ENCODE measurements at regions not wholly inside any gene's neighbourhood (a gene's known extent, or its start where the extent isn't known, plus 50 kb on each side); places are given as distances from the start of the nearest gene placed in this dataset.

GRCh38 chr1:233520261-233521191 lies 93.4 kb upstream of the KCNK1 start:
- FAIRE-seq (no peak), DNase-seq (ENCODE audit: insufficient read length, low spot score) (no peak)
- no peak for TF ChIP-seq CTCF (IDR thresholded peaks at IDR 0.05; ENCODE audit: insufficient read depth, missing control alignments)

DNA sequence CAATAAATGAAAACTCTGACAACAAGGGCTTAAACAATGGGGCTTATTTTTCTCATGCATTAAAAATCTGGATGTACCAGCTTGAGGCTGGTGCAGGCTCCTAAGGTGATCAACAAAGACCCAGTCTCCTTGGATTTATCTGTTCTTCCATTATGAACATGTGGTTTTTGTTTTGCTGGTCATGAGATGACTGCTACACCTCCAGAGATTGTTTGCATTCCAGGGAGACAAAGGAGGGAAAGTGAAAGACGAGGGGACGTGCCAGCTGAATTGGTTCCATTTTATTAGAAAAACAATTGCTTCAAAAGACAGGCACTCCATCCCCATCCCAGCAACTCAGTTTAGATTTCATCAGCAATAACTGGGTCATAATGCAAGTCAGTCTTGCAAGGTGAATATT lies 90.9 kb upstream of the KCNK1 start:
- no peak for DNase-seq (ENCODE audit: insufficient read length, low spot score)
- FAIRE-seq: no peak
- no peak for TF ChIP-seq CTCF (IDR thresholded peaks at IDR 0.05; ENCODE audit: insufficient read depth, missing control alignments)

DNA sequence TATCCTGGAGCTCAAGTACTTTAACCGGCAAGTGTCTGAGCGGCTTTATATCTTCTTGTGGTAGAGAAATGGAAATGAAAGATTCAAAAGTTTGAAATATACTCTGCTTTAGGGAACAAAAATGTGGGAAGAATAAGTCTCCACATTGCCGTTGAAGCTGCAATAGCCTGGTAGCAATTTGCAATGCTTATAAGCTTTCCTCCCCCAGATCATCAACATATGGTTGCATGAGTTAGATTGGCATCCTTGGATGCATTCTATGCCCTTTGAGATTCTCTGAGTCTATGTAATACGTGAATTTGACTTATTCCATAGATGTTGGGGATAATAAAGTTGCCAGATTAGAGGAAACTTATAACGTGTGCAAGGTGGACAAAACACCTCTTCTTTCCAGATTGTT lies 86.1 kb upstream of the KCNK1 start:
- FAIRE-seq (no peak), DNase-seq (ENCODE audit: insufficient read length, low spot score) (no peak)
- no peak for TF ChIP-seq CTCF (IDR thresholded peaks at IDR 0.05; ENCODE audit: insufficient read depth, missing control alignments)

GRCh38 chr1:233530665-233531386 lies 83.1 kb upstream of the KCNK1 start:
- TF ChIP-seq CTCF (IDR thresholded peaks at IDR 0.05; ENCODE audit: insufficient read depth, missing control alignments): no peak
- no peak for DNase-seq (ENCODE audit: insufficient read length, low spot score)
- FAIRE-seq: no peak

- DNase-seq (ENCODE audit: insufficient read length, low spot score): no peak
- no peak for TF ChIP-seq CTCF (IDR thresholded peaks at IDR 0.05; ENCODE audit: insufficient read depth, missing control alignments)
- FAIRE-seq: peak; percentile 93
These were observed 73.1 kb upstream of the KCNK1 start for GRCh38 chr1:233540816-233541215.

GRCh38 chr1:233543338-233544255 lies 70.3 kb upstream of the KCNK1 start:
- no peak for TF ChIP-seq CTCF (IDR thresholded peaks at IDR 0.05; ENCODE audit: insufficient read depth, missing control alignments)
- FAIRE-seq (no peak), DNase-seq (ENCODE audit: insufficient read length, low spot score) (no peak)
